MM.1S (cell line): ENCODE measurements at regions not wholly inside any gene's neighbourhood (a gene's known extent, or its start where the extent isn't known, plus 50 kb on each side); places are given as distances from the start of the nearest gene placed in this dataset.

Experiments
- DNase-seq: peaks from one replicate; pipeline ENCODE4 v3.0.0-alpha.2; 2015
- H2AFZ ChIP-seq: fragments of 300-600 bp; sonication (generic); 2 replicates; pipeline ENCODE4 v1.6.0; 2016; ENCODE audit warnings: antibody characterized with exemption, low read length
- H3F3A ChIP-seq: fragments of 300-600 bp; sonication (generic); 2 replicates; pipeline ENCODE4 v1.6.1; 2016; ENCODE audit warnings: mild to moderate bottlenecking, antibody characterized with exemption, low read length, moderate library complexity, mixed read lengths; ENCODE audit not compliant: insufficient read depth
- H3K27ac ChIP-seq: fragments of 300-600 bp; sonication (generic); 2 replicates; pipeline ENCODE4 v1.5.1; 2016; ENCODE audit warnings: mild to moderate bottlenecking, low read length
- H3K27me3 ChIP-seq: fragments of 300-600 bp; sonication (generic); replicated peaks from 2 replicates; pipeline ENCODE4 v1.6.0; 2016; ENCODE audit warnings: low read length; ENCODE audit not compliant: insufficient read depth
- H3K36me3 ChIP-seq: fragments of 300-600 bp; sonication (generic); replicated peaks from 2 replicates; pipeline ENCODE4 v1.6.1; 2016; ENCODE audit warnings: mild to moderate bottlenecking, low read length, mixed read lengths; ENCODE audit not compliant: insufficient read depth
- H3K4me1 ChIP-seq: fragments of 300-600 bp; sonication (generic); 2 replicates; pipeline ENCODE4 v1.6.1; 2016; ENCODE audit warnings: low read length, mixed read lengths
- H3K4me2 ChIP-seq: fragments of 300-600 bp; sonication (generic); 2 replicates; pipeline ENCODE4 v1.6.0; 2016; ENCODE audit warnings: low read depth, low read length
- H3K4me3 ChIP-seq: fragments of 300-600 bp; sonication (generic); 2 replicates; pipeline ENCODE4 v1.5.1; 2016; ENCODE audit warnings: low read length, mixed read lengths
- H3K79me2 ChIP-seq: fragments of 300-600 bp; sonication (generic); 2 replicates; pipeline ENCODE4 v1.6.1; 2016; ENCODE audit warnings: mixed run types, low read length, mixed read lengths
- H3K9ac ChIP-seq: fragments of 300-600 bp; sonication (generic); 2 replicates; pipeline ENCODE4 v1.6.1; 2016; ENCODE audit warnings: low read length, mixed read lengths
- H3K9me2 ChIP-seq: fragments of 300-600 bp; sonication (generic); replicated peaks from 2 replicates; pipeline ENCODE4 v1.6.1; 2016; ENCODE audit warnings: mild to moderate bottlenecking, low read length, mixed read lengths; ENCODE audit not compliant: insufficient read depth
- H3K9me3 ChIP-seq: fragments of 300-600 bp; sonication (generic); replicated peaks from 2 replicates; pipeline ENCODE4 v1.6.1; 2016; ENCODE audit warnings: mild to moderate bottlenecking, low read length, mixed read lengths; ENCODE audit not compliant: insufficient read depth
- H4K20me1 ChIP-seq: fragments of 300-600 bp; sonication (generic); 2 replicates; pipeline ENCODE4 v1.6.1; 2016; ENCODE audit warnings: mild to moderate bottlenecking, low read length, moderate library complexity, mixed read lengths; ENCODE audit not compliant: insufficient read depth
- CTCF ChIP-seq: fragments of 300-600 bp; sonication (generic); IDR thresholded peaks from 2 replicates; pipeline ENCODE4 v1.5.1; 2016; ENCODE audit warnings: antibody characterized with exemption, low read length, mixed read lengths
- EZH2 ChIP-seq: fragments of 300-600 bp; sonication (generic); optimal IDR thresholded peaks from 2 replicates; pipeline ENCODE3; 2017; ENCODE audit warnings: low read depth, mild to moderate bottlenecking, antibody characterized with exemption, low read length, mixed read lengths
- EZH2phosphoT487 ChIP-seq: fragments of 300-600 bp; sonication (generic); IDR thresholded peaks from 2 replicates; pipeline ENCODE4 v1.6.1; 2018; ENCODE audit warnings: antibody characterized with exemption, low read length

- Histone ChIP-seq H3K9me2 (no peaks in the 10 kb centered on the region), H3F3A (no peaks in the 10 kb centered on the region), H3K4me1 (no peaks in the 10 kb centered on the region), H3K9me3 (no peaks in the 10 kb centered on the region), H2AFZ (no peak overlapping the region), H3K4me3 (no peak overlapping the region), H3K27ac (no peak overlapping the region), H3K79me2 (no peaks in the 10 kb centered on the region), H4K20me1 (no peaks in the 10 kb centered on the region), H3K36me3 (no peaks in the 10 kb centered on the region), H3K9ac (no peak overlapping the region), H3K27me3 (no peaks in the 10 kb centered on the region), H3K4me2 (no peak overlapping the region)
- no peak for DNase-seq
- TF ChIP-seq EZH2phosphoT487 = no peak
- TF ChIP-seq CTCF = no peak
- TF ChIP-seq EZH2 = no peak
Measured at GRCh38 chr12:41819948-41820347, 324.7 kb downstream of the GXYLT1 start.

- H3K9ac ChIP-seq = no peak overlapping the region
- no peaks in the 10 kb centered on the region for H3K4me1 ChIP-seq
- H3K4me3 ChIP-seq = no peak overlapping the region
- H3K36me3 ChIP-seq = no peaks in the 10 kb centered on the region
- no peaks in the 10 kb centered on the region for H3F3A ChIP-seq
- H2AFZ ChIP-seq = no peak overlapping the region
- H3K9me3 ChIP-seq = no peaks in the 10 kb centered on the region
- no peaks in the 10 kb centered on the region for H4K20me1 ChIP-seq
- no peaks in the 10 kb centered on the region for H3K27me3 ChIP-seq
- no peak for DNase-seq
- no peaks in the 10 kb centered on the region for H3K79me2 ChIP-seq
- no peak overlapping the region for H3K4me2 ChIP-seq
- H3K27ac ChIP-seq = no peak overlapping the region
- H3K9me2 ChIP-seq = no peaks in the 10 kb centered on the region
- TF ChIP-seq EZH2phosphoT487 (no peak), EZH2 (no peak), CTCF (no peak)
Measured at GRCh38 chr12:41804026-41804425, 340.6 kb downstream of the GXYLT1 start.

GRCh38 chr12:41802803-41803202 lies 341.9 kb downstream of the GXYLT1 start:
- no peak overlapping the region for H3K27ac ChIP-seq
- TF ChIP-seq EZH2 (no peak), EZH2phosphoT487 (no peak), CTCF (no peak)
- H3K4me3 ChIP-seq = no peak overlapping the region
- no peaks in the 10 kb centered on the region for H3F3A ChIP-seq
- H3K9me2 ChIP-seq = no peaks in the 10 kb centered on the region
- H4K20me1 ChIP-seq = no peaks in the 10 kb centered on the region
- H3K27me3 ChIP-seq = no peaks in the 10 kb centered on the region
- H3K79me2 ChIP-seq = no peaks in the 10 kb centered on the region
- H3K4me1 ChIP-seq = no peaks in the 10 kb centered on the region
- DNase-seq = no peak
- no peak overlapping the region for H3K4me2 ChIP-seq
- no peak overlapping the region for H3K9ac ChIP-seq
- H3K36me3 ChIP-seq = no peaks in the 10 kb centered on the region
- H3K9me3 ChIP-seq = no peaks in the 10 kb centered on the region
- H2AFZ ChIP-seq = no peak overlapping the region
